ENCODE measurements at regions not wholly inside any gene's neighbourhood (a gene's known extent, or its start where the extent isn't known, plus 50 kb on each side); places are given as distances from the start of the nearest gene placed in this dataset.

- Mint-ChIP-seq H3K27me3 (peaks cover 9% of the 10 kb centered on the region), H3K4me1 (no peaks in the 10 kb centered on the region), H3K36me3 (ENCODE audit: low read depth) (no peaks in the 10 kb centered on the region), H3K27ac (no peak overlapping the region), H3K9me3 (no peaks in the 10 kb centered on the region), H3K4me3 (no peak overlapping the region)
- CTCF ChIA-PET: interaction anchor here (0.5 kb wide), 1 partner anchor 97 kb away, joined by 3 read pairs; no protein-coding TSS in a partner anchor
- POLR2A ChIA-PET: no interaction called here
- DNase-seq: no peak
These were observed 78.1 kb downstream of the DRD1 start for GRCh38 chr5:175365866-175366265.

- H3K36me3 Mint-ChIP-seq (ENCODE audit: low read depth): no peaks in the 10 kb centered on the region
- no peak for DNase-seq
- ChIA-PET POLR2A (no interaction called here), CTCF (interaction anchor here (0.6 to 1.5 kb wide), 2 partner anchors 11 to 208 kb away, joined by 3 read pairs; no protein-coding TSS in a partner anchor)
- H3K9me3 Mint-ChIP-seq: no peaks in the 10 kb centered on the region
- H3K27me3 Mint-ChIP-seq: peaks cover 4% of the 10 kb centered on the region
- no peak overlapping the region for H3K27ac Mint-ChIP-seq
- H3K4me1 Mint-ChIP-seq: no peaks in the 10 kb centered on the region
- no peak overlapping the region for H3K4me3 Mint-ChIP-seq
These were observed 80.7 kb downstream of the DRD1 start for GRCh38 chr5:175363300-175363699.

GRCh38 chr5:175357995-175358394 lies 86.0 kb downstream of the DRD1 start:
- Mint-ChIP-seq H3K4me1 (no peaks in the 10 kb centered on the region), H3K4me3 (no peak overlapping the region), H3K36me3 (ENCODE audit: low read depth) (no peaks in the 10 kb centered on the region), H3K9me3 (no peaks in the 10 kb centered on the region), H3K27me3 (peaks cover 8% of the 10 kb centered on the region), H3K27ac (no peak overlapping the region)
- CTCF ChIA-PET: no interaction called here
- POLR2A ChIA-PET: no interaction called here
- DNase-seq: no peak

- no peak for DNase-seq
- CTCF ChIA-PET: no interaction called here
These were observed 87.6 kb downstream of the DRD1 start for GRCh38 chr5:175356428-175356827.

GRCh38 chr5:175354964-175355363 lies 89.0 kb downstream of the DRD1 start:
- Mint-ChIP-seq H3K4me1 (no peaks in the 10 kb centered on the region), H3K36me3 (ENCODE audit: low read depth) (no peaks in the 10 kb centered on the region), H3K27ac (no peak overlapping the region), H3K27me3 (peaks cover 7% of the 10 kb centered on the region), H3K9me3 (no peaks in the 10 kb centered on the region), H3K4me3 (no peak overlapping the region)
- no peak for DNase-seq
- ChIA-PET CTCF (interaction anchor here (0.6 kb wide), 1 partner anchor 460 kb away, joined by 3 read pairs; no protein-coding TSS in a partner anchor), POLR2A (no interaction called here)

More at GRCh38 chr5:175356428-175356827, 87.6 kb downstream of the DRD1 start:
- Mint-ChIP-seq H3K4me1 (no peaks in the 10 kb centered on the region), H3K9me3 (no peaks in the 10 kb centered on the region), H3K4me3 (no peak overlapping the region), H3K27me3 (peaks cover 7% of the 10 kb centered on the region), H3K27ac (no peak overlapping the region), H3K36me3 (ENCODE audit: low read depth) (no peaks in the 10 kb centered on the region)
- POLR2A ChIA-PET: no interaction called here

GRCh38 chr5:175353926-175354325 lies 90.1 kb downstream of the DRD1 start:
- Mint-ChIP-seq H3K27me3 (peaks cover 7% of the 10 kb centered on the region), H3K4me3 (no peak overlapping the region), H3K27ac (no peak overlapping the region), H3K4me1 (no peaks in the 10 kb centered on the region), H3K36me3 (ENCODE audit: low read depth) (no peaks in the 10 kb centered on the region), H3K9me3 (no peaks in the 10 kb centered on the region)
- no peak for DNase-seq
- POLR2A ChIA-PET: no interaction called here
- CTCF ChIA-PET: no interaction called here

- Mint-ChIP-seq H3K27me3 (no peaks in the 10 kb centered on the region), H3K4me3 (no peak overlapping the region), H3K9me3 (no peaks in the 10 kb centered on the region), H3K4me1 (no peaks in the 10 kb centered on the region), H3K27ac (no peak overlapping the region), H3K36me3 (ENCODE audit: low read depth) (no peaks in the 10 kb centered on the region)
- no peak for DNase-seq
- ChIA-PET POLR2A (no interaction called here), CTCF (no interaction called here)
These were observed 91.9 kb downstream of the DRD1 start for GRCh38 chr5:175351897-175352590.

GRCh38 chr5:175351126-175351525 lies 92.9 kb downstream of the DRD1 start:
- ChIA-PET POLR2A (no interaction called here), CTCF (no interaction called here)
- H3K4me3 Mint-ChIP-seq: no peak overlapping the region
- no peak overlapping the region for H3K27ac Mint-ChIP-seq
- peaks cover 2% of the 10 kb centered on the region for H3K27me3 Mint-ChIP-seq
- no peak for DNase-seq
- H3K4me1 Mint-ChIP-seq: no peaks in the 10 kb centered on the region
- H3K36me3 Mint-ChIP-seq (ENCODE audit: low read depth): no peaks in the 10 kb centered on the region
- no peaks in the 10 kb centered on the region for H3K9me3 Mint-ChIP-seq

- Mint-ChIP-seq H3K27me3 (peaks cover 2% of the 10 kb centered on the region), H3K4me1 (no peaks in the 10 kb centered on the region), H3K9me3 (no peaks in the 10 kb centered on the region), H3K27ac (no peak overlapping the region), H3K36me3 (ENCODE audit: low read depth) (no peaks in the 10 kb centered on the region), H3K4me3 (no peak overlapping the region)
- DNase-seq: no peak
- POLR2A ChIA-PET: no interaction called here
- CTCF ChIA-PET: no interaction called here
These were observed 96.1 kb downstream of the DRD1 start for GRCh38 chr5:175347931-175348330.

GRCh38 chr5:175347027-175347426 lies 97.0 kb downstream of the DRD1 start:
- Mint-ChIP-seq H3K4me1 (no peaks in the 10 kb centered on the region), H3K36me3 (ENCODE audit: low read depth) (no peaks in the 10 kb centered on the region)
- CTCF ChIA-PET: no interaction called here

GRCh38 chr5:175344331-175345195 lies 99.4 kb downstream of the DRD1 start:
- H3K27ac Mint-ChIP-seq: no peak overlapping the region
- CTCF ChIA-PET: interaction anchor here (0.6 to 1.4 kb wide), 2 partner anchors 9 to 1779 kb away, joined by 3 read pairs; no protein-coding TSS in a partner anchor
- POLR2A ChIA-PET: no interaction called here

More at GRCh38 chr5:175347027-175347426, 97.0 kb downstream of the DRD1 start:
- no peak for DNase-seq
- Mint-ChIP-seq H3K27me3 (peaks cover 2% of the 10 kb centered on the region), H3K9me3 (no peaks in the 10 kb centered on the region), H3K4me3 (no peak overlapping the region), H3K27ac (no peak overlapping the region)
- POLR2A ChIA-PET: no interaction called here

GRCh38 chr5:175343308-175343707 lies 100.7 kb downstream of the DRD1 start:
- CTCF ChIA-PET: no interaction called here
- Mint-ChIP-seq H3K9me3 (no peaks in the 10 kb centered on the region), H3K27ac (no peak overlapping the region), H3K36me3 (ENCODE audit: low read depth) (no peaks in the 10 kb centered on the region), H3K4me3 (no peak overlapping the region), H3K4me1 (no peaks in the 10 kb centered on the region), H3K27me3 (peaks cover 2% of the 10 kb centered on the region)
- no peak for DNase-seq
- POLR2A ChIA-PET: no interaction called here

More at GRCh38 chr5:175344331-175345195, 99.4 kb downstream of the DRD1 start:
- no peaks in the 10 kb centered on the region for H3K36me3 Mint-ChIP-seq (ENCODE audit: low read depth)
- H3K4me1 Mint-ChIP-seq: no peaks in the 10 kb centered on the region
- H3K9me3 Mint-ChIP-seq: no peaks in the 10 kb centered on the region
- peaks cover 2% of the 10 kb centered on the region for H3K27me3 Mint-ChIP-seq
- no peak for DNase-seq
- H3K4me3 Mint-ChIP-seq: no peak overlapping the region

GRCh38 chr5:175340180-175340579 lies 103.8 kb downstream of the DRD1 start:
- Mint-ChIP-seq H3K4me1 (no peaks in the 10 kb centered on the region), H3K27ac (no peak overlapping the region), H3K4me3 (no peak overlapping the region), H3K27me3 (no peaks in the 10 kb centered on the region), H3K9me3 (no peaks in the 10 kb centered on the region), H3K36me3 (ENCODE audit: low read depth) (no peaks in the 10 kb centered on the region)
- ChIA-PET POLR2A (no interaction called here), CTCF (no interaction called here)
- no peak for DNase-seq

Measured in activated CD4-positive, alpha-beta T cell treated with anti-CD3 and anti-CD28 coated beads, Interleukin-2, amount 10 ng/mL, durations not matched to agents 7 days and 5 days (primary cell).